Gastroesophageal sphincter (tissue), 3 donors: ENCODE measurements at regions not wholly inside any gene's neighbourhood (a gene's known extent, or its start where the extent isn't known, plus 50 kb on each side); places are given as distances from the start of the nearest gene placed in this dataset.

Source experiments
- CTCF ChIP-seq, 4 experiments: fragments of 200-600 bp in 2 of 4; fragments of 450-650 bp in 2 of 4; sonication (generic) in 1 of 4; IDR thresholded peaks; one replicate each; pipeline ENCODE4 v1.5.1; 2017 to 2019; ENCODE audit warnings: antibody characterized with exemption in 4 of 4, mild to moderate bottlenecking in 2 of 4, moderate library complexity in 2 of 4
- POLR2A ChIP-seq, 2 donors: fragments of 450-650 bp; IDR thresholded peaks; one replicate each; pipeline ENCODE4 v1.6.1; 2017; ENCODE audit warnings: antibody characterized with exemption in 2 of 2, mild to moderate bottlenecking in 2 of 2, moderate library complexity in 1 of 2

GRCh38 chr17:59512844-59513385 lies 52.5 kb upstream of the DHX40 start:
- TF ChIP-seq POLR2A (IDR thresholded peaks at IDR 0.05) (no peak), CTCF (IDR thresholded peaks at IDR 0.05) (no peak)
